OCI-M1 (cell line): ENCODE measurements at regions not wholly inside any gene's neighbourhood (a gene's known extent, or its start where the extent isn't known, plus 50 kb on each side); places are given as distances from the start of the nearest gene placed in this dataset.

Experiments used
- DNase-seq: peaks from one replicate; lab custom pipeline; 2025; lab: John Stamatoyannopoulos, UW

- no peak for DNase-seq
Measured at GRCh38 chr3:43207628-43208085, 78.7 kb upstream of the SNRK start.

GRCh38 chr3:43206632-43207031 is 79.7 kb upstream of the SNRK start:
- no peak for DNase-seq

GRCh38 chr3:43206105-43206504 is 80.2 kb upstream of the SNRK start:
- no peak for DNase-seq

GRCh38 chr3:43203022-43203421 is 83.3 kb upstream of the SNRK start:
- DNase-seq: peak; percentile 13

GRCh38 chr3:43201581-43201980 is 84.8 kb upstream of the SNRK start:
- DNase-seq: no peak

GRCh38 chr3:43199645-43200306 is 86.6 kb upstream of the SNRK start:
- DNase-seq: no peak

- no peak for DNase-seq
Measured at GRCh38 chr3:43198791-43199644, 87.3 kb upstream of the SNRK start.

GRCh38 chr3:43198301-43198700 is 88.0 kb upstream of the SNRK start:
- no peak for DNase-seq

- no peak for DNase-seq
Measured at GRCh38 chr3:43197181-43197580, 89.2 kb upstream of the SNRK start.

- DNase-seq: no peak
Measured at GRCh38 chr3:43196721-43197120, 89.6 kb upstream of the SNRK start.

- no peak for DNase-seq
Measured at GRCh38 chr3:43195115-43195498, 89.2 kb upstream of the POMGNT2 start.

- DNase-seq: no peak
Measured at GRCh38 chr3:43194490-43195114, 88.7 kb upstream of the POMGNT2 start.

- DNase-seq: no peak
Measured at GRCh38 chr3:43194069-43194468, 88.2 kb upstream of the POMGNT2 start.

- no peak for DNase-seq
Measured at GRCh38 chr3:43192028-43192427, 86.1 kb upstream of the POMGNT2 start.

GRCh38 chr3:43191116-43191515 is 85.2 kb upstream of the POMGNT2 start:
- DNase-seq: no peak

GRCh38 chr3:43190670-43191069 is 84.8 kb upstream of the POMGNT2 start:
- DNase-seq: no peak

- no peak for DNase-seq
Measured at GRCh38 chr3:43187836-43188479, 82.1 kb upstream of the POMGNT2 start.

GRCh38 chr3:43185983-43186314 is 80.1 kb upstream of the POMGNT2 start:
- no peak for DNase-seq

- no peak for DNase-seq
Measured at GRCh38 chr3:43185274-43185982, 79.5 kb upstream of the POMGNT2 start.

- DNase-seq: no peak
Measured at GRCh38 chr3:43183456-43183855, 77.6 kb upstream of the POMGNT2 start.

GRCh38 chr3:43181202-43181821 is 75.4 kb upstream of the POMGNT2 start:
- DNase-seq: no peak

GRCh38 chr3:43180694-43181093 is 74.8 kb upstream of the POMGNT2 start:
- DNase-seq: no peak
